K562 (cell line): ENCODE measurements at regions not wholly inside any gene's neighbourhood (a gene's known extent, or its start where the extent isn't known, plus 50 kb on each side); places are given as distances from the start of the nearest gene placed in this dataset.

Experiments
- ATAC-seq: fragments of 200-7000 bp; cut with Tn5 transposase; 3 replicates; pipeline ENCODE4 v1.9.1; 2020; ENCODE audit warnings: moderate library complexity
- BruUV-seq: library from RNA; stranded (reverse); fragments of 400-500 nt; replicated peaks from 2 replicates; lab custom pipeline; 2021; lab: Mats Ljungman, UMichigan
- CTCF ChIA-PET: fragments of 300-600 bp; formaldehyde crosslinking; extraction: SDS; loops from one replicate; lab custom pipeline; 2021; ENCODE audit warnings: low intra/inter-chr PET ratio; lab: Yijun Ruan, JAX
- POLR2A ChIA-PET: fragments of 300-600, 350-650 bp; sonication (Branson Sonifier 250); formaldehyde crosslinking; extraction: SDS; loops from one replicate; lab custom pipeline; 2021; ENCODE audit warnings: antibody characterized with exemption, inconsistent platforms; lab: Yijun Ruan, JAX
- DNase-seq, 4 experiments: peaks; one replicate each; pipeline versions ENCODE4 v3.0.0 to v3.0.0-alpha.2; 2011 to 2018; ENCODE audit warnings: low spot score in 3 of 4, mixed read lengths in 3 of 4; ENCODE audit errors: extremely low read depth in 1 of 4
- FAIRE-seq: peaks from 2 replicates; lab custom pipeline; 2011; peaks lifted over from hg19 to GRCh38; lab: Jason Lieb, UNC
- H2AFZ ChIP-seq: 2 replicates; pipeline ENCODE4 v1.6.0; 2011; ENCODE audit warnings: low read depth, low read length, control low read depth, inconsistent platforms
- H3K27ac ChIP-seq: fragments of 200-600 bp; 3 replicates; pipeline ENCODE4 v1.8.0; 2011; ENCODE audit warnings: low read depth, mild to moderate bottlenecking, control low read depth, inconsistent platforms, low read length, moderate library complexity, mixed read lengths; ENCODE audit errors: extremely low read depth
- H3K27me3 ChIP-seq, 2 experiments: fragments of 300-600 bp in 1 of 2; 2 replicates in 1 of 2; 3 replicates in 1 of 2; pipeline versions ENCODE4 v1.6.0 to v1.8.0; 2011; ENCODE audit warnings: inconsistent platforms in 2 of 2, low read length in 2 of 2, mild to moderate bottlenecking in 1 of 2, mixed read lengths in 1 of 2, moderate library complexity in 1 of 2; ENCODE audit not compliant: control insufficient read depth in 2 of 2, insufficient read depth in 2 of 2
- H3K36me3 ChIP-seq: fragments of 300-600 bp; 3 replicates; pipeline ENCODE4 v1.8.0; 2011; ENCODE audit warnings: mild to moderate bottlenecking, low read length, inconsistent platforms; ENCODE audit not compliant: control insufficient read depth, insufficient read depth
- H3K4me1 ChIP-seq, 2 experiments: fragments of 200-600 bp in 1 of 2; replicated peaks in 1 of 2; 2 replicates in 1 of 2; 3 replicates in 1 of 2; pipeline versions ENCODE4 v1.5.1 to v1.8.0; 2011; ENCODE audit warnings: inconsistent platforms in 2 of 2, low read length in 2 of 2, mild to moderate bottlenecking in 1 of 2, mixed read lengths in 1 of 2, moderate library complexity in 1 of 2; ENCODE audit not compliant: control insufficient read depth in 2 of 2, insufficient read depth in 2 of 2
- H3K4me2 ChIP-seq: 2 replicates; pipeline ENCODE4 v1.6.1; 2011; ENCODE audit warnings: low read length, control low read depth, inconsistent platforms, mixed read lengths; ENCODE audit not compliant: insufficient read depth
- H3K4me3 ChIP-seq: fragments of 200-600 bp; sonication (generic), shearing (Covaris generic); 2 replicates; pipeline ENCODE4 v1.5.1; 2016; ENCODE audit warnings: control low read depth, inconsistent platforms
- H3K79me2 ChIP-seq: fragments of 200-600 bp; 3 replicates; pipeline ENCODE4 v1.8.0; 2011; ENCODE audit warnings: low read length, inconsistent platforms; ENCODE audit not compliant: control insufficient read depth, insufficient read depth
- H3K9ac ChIP-seq, 2 experiments: 2 replicates each; pipeline versions ENCODE4 v1.6.0 to v1.6.1; 2011; ENCODE audit warnings: low read depth in 2 of 2, low read length in 2 of 2, control low read depth in 1 of 2, inconsistent platforms in 1 of 2, mild to moderate bottlenecking in 1 of 2, mixed read lengths in 1 of 2; ENCODE audit not compliant: insufficient read depth in 1 of 2
- H3K9me1 ChIP-seq: one replicate; pipeline ENCODE4 v1.6.0; 2011; ENCODE audit warnings: inconsistent platforms, mild to moderate bottlenecking, low read length, moderate library complexity; ENCODE audit not compliant: control insufficient read depth, insufficient read depth
- H3K9me3 ChIP-seq: replicated peaks from 2 replicates; pipeline ENCODE4 v1.5.1; 2011; ENCODE audit warnings: low read depth, low read length, inconsistent platforms; ENCODE audit not compliant: control insufficient read depth, insufficient read depth
- H4K20me1 ChIP-seq: replicated peaks from 2 replicates; pipeline ENCODE4 v1.6.1; 2011; ENCODE audit warnings: low read length, inconsistent platforms, mixed read lengths; ENCODE audit not compliant: control insufficient read depth, insufficient read depth
- CTBP1 ChIP-seq: fragments of 450-650 bp; IDR thresholded peaks from 2 replicates; pipeline ENCODE4 v1.6.1; 2016; ENCODE audit warnings: borderline replicate concordance
- E2F3 ChIP-seq: fragments of 250-450 bp; sonication (Bioruptor Pico); IDR thresholded peaks from 2 replicates; pipeline ENCODE4 v1.4.0; 2020; ENCODE audit warnings: mild to moderate bottlenecking
- ELK3 ChIP-seq: fragments of 450-650 bp; formaldehyde crosslinking; IDR thresholded peaks from 2 replicates; pipeline ENCODE4 v1.4.0; 2020; ENCODE audit warnings: mild to moderate bottlenecking
- MEF2A ChIP-seq: IDR thresholded peaks from 2 replicates; pipeline ENCODE4 v1.6.1; 2011; ENCODE audit warnings: low read depth, mild to moderate bottlenecking, low read length, moderate library complexity; ENCODE audit not compliant: control insufficient read depth
- MTF1 ChIP-seq: fragments of 250-450 bp; sonication (Bioruptor Pico); IDR thresholded peaks from 2 replicates; pipeline ENCODE4 v1.9.0; 2021; ENCODE audit warnings: moderate library complexity, mild to moderate bottlenecking, inconsistent platforms, borderline replicate concordance
- POLR2A ChIP-seq: fragments of 450-650 bp; conservative IDR thresholded peaks from 2 replicates; pipeline ENCODE4 v1.6.1; 2016
- SREBF2 ChIP-seq: sonication (generic); formaldehyde crosslinking; IDR thresholded peaks from 2 replicates; pipeline ENCODE4 v1.4.0; 2020; ENCODE audit warnings: mild to moderate bottlenecking, missing genetic modification reagents
- ZNF175 ChIP-seq: fragments of 200-800 bp; sonication (Bioruptor generic); IDR thresholded peaks from 2 replicates; pipeline ENCODE4 v1.6.1; 2016; ENCODE audit warnings: low read depth, mild to moderate bottlenecking, missing genetic modification characterization, missing compliant biosample characterization
- ZNF263 ChIP-seq: sonication (generic); formaldehyde crosslinking; IDR thresholded peaks from 2 replicates; pipeline ENCODE4 v1.8.0; 2022; ENCODE audit warnings: mild to moderate bottlenecking, missing genetic modification reagents, borderline replicate concordance
- ZNF311 ChIP-seq: fragments of 250-450 bp; sonication (Bioruptor Pico); IDR thresholded peaks from 2 replicates; pipeline ENCODE4 v1.4.0; 2020; ENCODE audit warnings: mild to moderate bottlenecking, moderate library complexity
- ZZZ3 ChIP-seq: fragments of 450-650 bp; IDR thresholded peaks from 2 replicates; pipeline ENCODE4 v1.6.1; 2016; ENCODE audit warnings: antibody characterized with exemption, mild to moderate bottlenecking, moderate library complexity
- WGBS: fragments of 100-300 bp; shearing (Covaris generic); methylation state at CpG from one replicate; pipeline ENCODE4 v1.1.6; 2016; ENCODE audit warnings: low coverage, mixed read lengths; ENCODE audit not compliant: insufficient coverage; ENCODE audit errors: missing lambda C conversion rate; 5-methylcytosine and 5-hydroxymethylcytosine counted together
- in situ Hi-C: fragments of 300-500 bp; cut with MboI; formaldehyde crosslinking; loops from 4 replicates; pipeline ENCODE4 v1.15.0; 2018; ENCODE audit warnings: inconsistent platforms, mixed read lengths
- intact Hi-C: fragments of 100-400 bp; cut with micrococcal nuclease; formaldehyde crosslinking; loops from 2 replicates; pipeline ENCODE4 v1.14.2; 2022
- TF ChIP-seq, protein P1 (sequence below), 2 experiments: fragments of 450-650 bp in 1 of 2; sonication (generic) in 1 of 2; formaldehyde crosslinking; conservative IDR thresholded peaks; 2 replicates each; pipeline versions ENCODE4 v1.4.0 to v1.8.1; 2020 to 2022; ENCODE audit warnings: mild to moderate bottlenecking in 1 of 2, missing genetic modification reagents in 1 of 2
- TF ChIP-seq, protein P2 (sequence below): fragments of 150-350 bp; conservative IDR thresholded peaks from 2 replicates; pipeline ENCODE4 v1.6.1; 2014; ENCODE audit warnings: low read length

GRCh38 chr4:100288811-100289529 lies 98.7 kb upstream of the DDIT4L start:
- no peaks in the 10 kb centered on the region for H3K9me1 ChIP-seq
- TF ChIP-seq MEF2A, result no peak
- no peak for TF ChIP-seq ZNF175
- TF ChIP-seq ZNF311, result no peak
- no peak for TF ChIP-seq CTBP1
- TF ChIP-seq, protein P1, sequence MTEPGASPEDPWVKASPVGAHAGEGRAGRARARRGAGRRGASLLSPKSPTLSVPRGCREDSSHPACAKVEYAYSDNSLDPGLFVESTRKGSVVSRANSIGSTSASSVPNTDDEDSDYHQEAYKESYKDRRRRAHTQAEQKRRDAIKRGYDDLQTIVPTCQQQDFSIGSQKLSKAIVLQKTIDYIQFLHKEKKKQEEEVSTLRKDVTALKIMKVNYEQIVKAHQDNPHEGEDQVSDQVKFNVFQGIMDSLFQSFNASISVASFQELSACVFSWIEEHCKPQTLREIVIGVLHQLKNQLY (CRISPR knock-in tag; conservative IDR thresholded peaks at IDR 0.05), result no peak
- TF ChIP-seq ZZZ3, result no peak
- TF ChIP-seq ELK3 (CRISPR knock-in tag), result no peak
- TF ChIP-seq, protein P2, sequence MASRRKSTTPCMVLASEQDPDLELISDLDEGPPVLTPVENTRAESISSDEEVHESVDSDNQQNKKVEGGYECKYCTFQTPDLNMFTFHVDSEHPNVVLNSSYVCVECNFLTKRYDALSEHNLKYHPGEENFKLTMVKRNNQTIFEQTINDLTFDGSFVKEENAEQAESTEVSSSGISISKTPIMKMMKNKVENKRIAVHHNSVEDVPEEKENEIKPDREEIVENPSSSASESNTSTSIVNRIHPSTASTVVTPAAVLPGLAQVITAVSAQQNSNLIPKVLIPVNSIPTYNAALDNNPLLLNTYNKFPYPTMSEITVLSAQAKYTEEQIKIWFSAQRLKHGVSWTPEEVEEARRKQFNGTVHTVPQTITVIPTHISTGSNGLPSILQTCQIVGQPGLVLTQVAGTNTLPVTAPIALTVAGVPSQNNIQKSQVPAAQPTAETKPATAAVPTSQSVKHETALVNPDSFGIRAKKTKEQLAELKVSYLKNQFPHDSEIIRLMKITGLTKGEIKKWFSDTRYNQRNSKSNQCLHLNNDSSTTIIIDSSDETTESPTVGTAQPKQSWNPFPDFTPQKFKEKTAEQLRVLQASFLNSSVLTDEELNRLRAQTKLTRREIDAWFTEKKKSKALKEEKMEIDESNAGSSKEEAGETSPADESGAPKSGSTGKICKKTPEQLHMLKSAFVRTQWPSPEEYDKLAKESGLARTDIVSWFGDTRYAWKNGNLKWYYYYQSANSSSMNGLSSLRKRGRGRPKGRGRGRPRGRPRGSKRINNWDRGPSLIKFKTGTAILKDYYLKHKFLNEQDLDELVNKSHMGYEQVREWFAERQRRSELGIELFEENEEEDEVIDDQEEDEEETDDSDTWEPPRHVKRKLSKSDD, result no peak
- no peak for TF ChIP-seq SREBF2 (CRISPR knock-in tag)
- no peak for TF ChIP-seq MTF1 (CRISPR knock-in tag)
- no peak for TF ChIP-seq E2F3 (CRISPR knock-in tag)
- no peak for TF ChIP-seq ZNF263 (CRISPR knock-in tag)
- TF ChIP-seq POLR2A, result no peak
- TF ChIP-seq, all 486 proteins: peak for 0
- Histone ChIP-seq H3K4me3 (no peak overlapping the region), H3K9ac (no peak overlapping the region), H3K9me3 (no peaks in the 10 kb centered on the region), H2AFZ (no peak overlapping the region), H3K27me3 (no peaks in the 10 kb centered on the region), H3K4me1 (no peaks in the 10 kb centered on the region), H3K27ac (no peak overlapping the region), H3K79me2 (no peaks in the 10 kb centered on the region), H3K36me3 (no peaks in the 10 kb centered on the region), H3K4me2 (no peak overlapping the region), H4K20me1 (no peaks in the 10 kb centered on the region)
- DNase-seq, result no peak
- 1% methylated on average over 5 of the region's 5 CpGs for WGBS
- POLR2A ChIA-PET, result no interaction called here
- ATAC-seq, result no peak
- CTCF ChIA-PET, result no interaction called here
- in situ Hi-C loops, result no loop called here
- BruUV-seq, result no TSS peak
- intact Hi-C loops, result no loop called here
- FAIRE-seq, result no peak
